PC-3 (cell line): ENCODE measurements at regions not wholly inside any gene's neighbourhood (a gene's known extent, or its start where the extent isn't known, plus 50 kb on each side); places are given as distances from the start of the nearest gene placed in this dataset.

Source experiments
- ATAC-seq: fragments of 200-7000 bp; cut with Tn5 transposase; 2 replicates; pipeline ENCODE4 v1.9.1; 2020; ENCODE audit warnings: mild to moderate bottlenecking, moderate library complexity
- BruUV-seq: library from RNA; stranded (reverse); fragments of 400-500 nt; replicated peaks from 2 replicates; lab custom pipeline; 2021; lab: Mats Ljungman, UMichigan
- CTCF ChIA-PET: fragments of 300-600 bp; sonication (Branson Sonifier 250); formaldehyde crosslinking; loops from one replicate; lab custom pipeline; 2022; ENCODE audit warnings: antibody characterized with exemption; lab: Charles Lee
- POLR2A ChIA-PET: fragments of 300-600 bp; sonication (Branson Sonifier 250); formaldehyde crosslinking; loops from one replicate; lab custom pipeline; 2022; ENCODE audit warnings: antibody characterized with exemption; ENCODE audit not compliant: unreplicated experiment; lab: Charles Lee
- DNase-seq: peaks from one replicate; pipeline ENCODE4 v3.0.0-alpha.2; 2015
- H2AFZ ChIP-seq: fragments of 300-600 bp; sonication (generic); 2 replicates; pipeline ENCODE4 v1.6.0; 2016; ENCODE audit warnings: antibody characterized with exemption, low read length
- H3F3A ChIP-seq: fragments of 300-600 bp; sonication (generic); one replicate; pipeline ENCODE4 v1.6.0; 2017; ENCODE audit warnings: antibody characterized with exemption, low read length, control low read depth, mild to moderate bottlenecking; ENCODE audit not compliant: unreplicated experiment
- H3K27ac ChIP-seq: fragments of 300-600 bp; sonication (generic); 2 replicates; pipeline ENCODE4 v1.5.1; 2016; ENCODE audit warnings: mild to moderate bottlenecking, low read length
- H3K27me3 ChIP-seq: fragments of 300-600 bp; sonication (generic); 2 replicates; pipeline ENCODE4 v1.6.1; 2016; ENCODE audit warnings: low read length, mixed read lengths
- H3K36me3 ChIP-seq: fragments of 300-600 bp; sonication (generic); 2 replicates; pipeline ENCODE4 v1.6.1; 2016; ENCODE audit warnings: low read depth, mixed run types, low read length, mixed read lengths
- H3K4me1 ChIP-seq: fragments of 300-600 bp; sonication (generic); 2 replicates; pipeline ENCODE4 v1.5.1; 2016; ENCODE audit warnings: low read length; ENCODE audit not compliant: insufficient read depth
- H3K4me2 ChIP-seq: fragments of 300-600 bp; sonication (generic); 2 replicates; pipeline ENCODE4 v1.6.0; 2016; ENCODE audit warnings: low read length
- H3K4me3 ChIP-seq: fragments of 300-600 bp; sonication (generic); 2 replicates; pipeline ENCODE4 v1.5.1; 2016; ENCODE audit warnings: mild to moderate bottlenecking, low read length, mixed read lengths
- H3K79me2 ChIP-seq: fragments of 300-600 bp; sonication (generic); 2 replicates; pipeline ENCODE4 v1.6.1; 2017; ENCODE audit warnings: low read length, mixed read lengths
- H3K9ac ChIP-seq: fragments of 300-600 bp; sonication (generic); 2 replicates; pipeline ENCODE4 v1.6.0; 2016; ENCODE audit warnings: mild to moderate bottlenecking, low read length
- H3K9me2 ChIP-seq: fragments of 300-600 bp; sonication (generic); replicated peaks from 2 replicates; pipeline ENCODE4 v1.6.1; 2016; ENCODE audit warnings: mixed run types, low read length, mixed read lengths
- H3K9me3 ChIP-seq: fragments of 300-600 bp; sonication (generic); 2 replicates; pipeline ENCODE4 v1.6.1; 2016; ENCODE audit warnings: low read length, mixed read lengths
- H4K20me1 ChIP-seq: fragments of 300-600 bp; sonication (generic); 2 replicates; pipeline ENCODE4 v1.6.1; 2016; ENCODE audit warnings: low read length, mixed read lengths
- CTCF ChIP-seq: fragments of 300-600 bp; sonication (generic); conservative IDR thresholded peaks from 2 replicates; pipeline ENCODE4 v1.5.1; 2017; ENCODE audit warnings: antibody characterized with exemption, low read depth, mild to moderate bottlenecking, low read length
- EZH2 ChIP-seq: fragments of 300-600 bp; sonication (generic); IDR thresholded peaks from one replicate; pipeline ENCODE4 v1.6.1; 2017; ENCODE audit warnings: antibody characterized with exemption, mild to moderate bottlenecking, low read length; ENCODE audit not compliant: unreplicated experiment
- EZH2phosphoT487 ChIP-seq: fragments of 300-600 bp; sonication (generic); IDR thresholded peaks from 2 replicates; pipeline ENCODE4 v1.6.1; 2018; ENCODE audit warnings: mild to moderate bottlenecking, antibody characterized with exemption, low read length, borderline replicate concordance
- intact Hi-C: fragments of 100-400 bp; cut with micrococcal nuclease; formaldehyde crosslinking; loops from 2 replicates; pipeline ENCODE4 v1.9.0; 2023

- Histone ChIP-seq H3K4me1 (no peaks in the 10 kb centered on the region), H3K9ac (no peak overlapping the region), H2AFZ (no peak overlapping the region), H3K36me3 (no peaks in the 10 kb centered on the region), H3F3A (no peaks in the 10 kb centered on the region), H3K27ac (no peak overlapping the region), H3K27me3 (no peaks in the 10 kb centered on the region), H4K20me1 (no peaks in the 10 kb centered on the region), H3K79me2 (no peaks in the 10 kb centered on the region), H3K9me3 (no peaks in the 10 kb centered on the region), H3K4me2 (no peak overlapping the region), H3K9me2 (no peaks in the 10 kb centered on the region), H3K4me3 (no peak overlapping the region)
- intact Hi-C loops, result no loop called here
- ChIA-PET CTCF (no interaction called here), POLR2A (interaction anchor here (0.6 kb wide), 1 partner anchor 715 kb away, joined by 3 read pairs; no protein-coding TSS in a partner anchor)
- DNase-seq (no peak), ATAC-seq (no peak)
- BruUV-seq, result no TSS peak
- TF ChIP-seq EZH2phosphoT487, result no peak
- no peak for TF ChIP-seq EZH2
- TF ChIP-seq CTCF, result no peak
Measured at GRCh38 chr5:12623408-12623807, 719.2 kb upstream of the CTNND2 start.

GRCh38 chr5:12616093-12616492 lies 711.8 kb upstream of the CTNND2 start:
- no peaks in the 10 kb centered on the region for H3K9me3 ChIP-seq
- no TSS peak for BruUV-seq
- POLR2A ChIA-PET, result no interaction called here

More at GRCh38 chr5:12616093-12616492, 711.8 kb upstream of the CTNND2 start:
- Histone ChIP-seq H2AFZ (no peak overlapping the region), H3K79me2 (no peaks in the 10 kb centered on the region), H3K27ac (no peak overlapping the region), H3K9me2 (no peaks in the 10 kb centered on the region), H3K9ac (no peak overlapping the region), H3K4me1 (no peaks in the 10 kb centered on the region), H3K4me2 (no peak overlapping the region), H3K27me3 (no peaks in the 10 kb centered on the region), H3K36me3 (no peaks in the 10 kb centered on the region), H3K4me3 (no peak overlapping the region), H4K20me1 (no peaks in the 10 kb centered on the region), H3F3A (no peaks in the 10 kb centered on the region)
- CTCF ChIA-PET, result no interaction called here
- DNase-seq (no peak), ATAC-seq (no peak)
- intact Hi-C loops, result no loop called here
- TF ChIP-seq EZH2, result no peak
- no peak for TF ChIP-seq EZH2phosphoT487
- TF ChIP-seq CTCF, result no peak
